CD4-positive, alpha-beta T cell treated with Interleukin-21 for 1 hour (primary cell): ENCODE measurements at regions not wholly inside any gene's neighbourhood (a gene's known extent, or its start where the extent isn't known, plus 50 kb on each side); places are given as distances from the start of the nearest gene placed in this dataset.

ENCODE experiments used
- DNase-seq: peaks from one replicate; pipeline ENCODE4 v3.0.0-alpha.2; 2020

DNA sequence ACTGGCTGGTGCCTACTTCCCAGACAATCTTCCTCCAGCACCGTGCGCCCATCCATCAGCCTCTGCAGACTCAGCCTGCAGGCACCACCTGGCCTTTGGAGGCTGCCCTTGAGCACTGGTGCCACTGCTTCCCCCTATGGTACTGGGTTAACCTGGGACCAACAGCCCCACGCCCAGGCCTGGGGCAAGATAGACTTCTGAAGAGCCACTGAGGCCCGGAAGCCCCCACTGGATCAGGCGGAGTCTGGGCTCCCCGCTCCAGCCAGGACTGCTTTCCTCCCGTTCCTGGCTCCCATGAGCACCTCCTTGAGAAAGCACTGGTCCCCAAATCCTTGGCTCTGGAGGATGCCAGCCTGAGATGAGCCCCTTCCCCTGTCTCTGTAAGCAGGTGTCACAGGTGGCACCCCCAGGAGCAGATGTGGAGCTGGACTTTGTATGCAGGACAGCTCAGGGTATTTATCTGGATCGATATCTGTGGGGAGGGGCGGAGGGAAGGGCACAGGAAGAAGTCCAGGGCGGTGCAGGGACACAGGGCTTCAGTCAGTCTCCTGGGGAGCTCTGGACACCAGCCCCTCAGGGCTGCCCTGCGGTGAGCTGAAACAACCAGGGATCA, 206.5 kb upstream of the PPP2R2D start:
- no peak for DNase-seq

GRCh38 chr10:131694781-131695495, 205.9 kb upstream of the PPP2R2D start:
- DNase-seq: no peak

DNA sequence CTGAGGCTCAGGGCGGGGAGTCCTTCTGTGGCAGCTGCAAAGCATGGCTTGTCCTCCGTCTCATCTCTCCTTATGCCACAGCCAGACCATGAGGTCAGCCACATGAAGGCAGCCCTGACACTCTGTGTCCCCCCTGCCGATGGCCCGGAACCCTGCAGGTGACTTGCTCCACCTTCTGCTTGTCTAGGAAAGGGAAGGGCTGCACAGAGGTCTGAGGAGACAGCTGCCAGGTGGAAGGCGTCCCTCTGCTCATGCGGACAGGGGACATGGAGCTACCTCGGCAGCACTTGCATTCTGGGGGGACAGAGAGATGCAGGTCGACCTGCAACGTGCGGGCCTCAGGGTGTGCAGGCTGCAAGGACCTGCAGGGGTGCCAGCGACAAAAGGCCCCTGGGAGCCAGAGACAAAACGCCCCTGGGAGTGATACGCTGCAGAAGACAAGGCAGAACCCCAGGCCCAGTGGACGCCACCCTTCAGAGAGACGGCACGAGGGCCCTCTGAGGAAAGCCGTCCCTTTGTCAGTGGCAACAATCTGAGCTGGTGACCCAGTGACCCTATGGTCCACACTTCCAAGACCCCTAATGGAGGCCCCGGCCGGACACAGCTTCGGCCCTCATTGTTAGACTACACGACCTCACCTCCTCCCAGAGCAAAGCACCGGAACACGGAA, 205.2 kb upstream of the PPP2R2D start:
- no peak for DNase-seq

DNA sequence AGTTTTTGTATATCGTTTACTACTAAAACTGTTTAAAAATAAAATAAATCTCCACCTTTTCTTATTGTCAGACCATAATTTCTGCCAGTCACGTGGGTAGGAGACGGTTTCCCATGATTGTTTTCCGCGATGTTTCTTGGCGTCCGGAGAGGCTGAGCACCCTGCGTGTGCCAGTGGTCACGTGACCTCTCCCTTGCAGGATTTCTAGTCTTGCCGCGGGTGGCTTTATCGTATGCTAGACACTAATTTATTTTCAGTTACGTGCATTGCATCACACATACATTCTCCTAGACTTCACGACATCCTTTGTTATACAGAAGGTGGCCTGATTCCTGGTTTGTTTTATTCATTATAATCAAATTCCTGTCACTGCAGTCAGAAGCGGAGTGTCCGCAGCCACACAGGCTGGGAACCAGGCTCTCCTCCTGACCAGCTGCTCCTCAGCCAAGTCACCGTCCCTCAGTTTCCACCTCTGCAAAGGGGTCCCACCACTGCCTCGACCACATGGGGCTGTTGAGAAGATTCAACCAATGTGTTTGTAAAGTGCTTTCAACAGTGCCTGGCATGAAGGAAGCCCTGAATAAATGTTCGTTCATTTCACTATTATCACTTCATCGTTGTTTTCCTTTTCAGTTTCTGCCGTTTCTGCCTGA, 203.2 kb upstream of the PPP2R2D start:
- no peak for DNase-seq

GRCh38 chr10:131698232-131698631, 202.6 kb upstream of the PPP2R2D start:
- DNase-seq: no peak

GRCh38 chr10:131698986-131699385, 201.8 kb upstream of the PPP2R2D start:
- no peak for DNase-seq

GRCh38 chr10:131700032-131700431, 200.8 kb upstream of the PPP2R2D start:
- DNase-seq: no peak

DNA sequence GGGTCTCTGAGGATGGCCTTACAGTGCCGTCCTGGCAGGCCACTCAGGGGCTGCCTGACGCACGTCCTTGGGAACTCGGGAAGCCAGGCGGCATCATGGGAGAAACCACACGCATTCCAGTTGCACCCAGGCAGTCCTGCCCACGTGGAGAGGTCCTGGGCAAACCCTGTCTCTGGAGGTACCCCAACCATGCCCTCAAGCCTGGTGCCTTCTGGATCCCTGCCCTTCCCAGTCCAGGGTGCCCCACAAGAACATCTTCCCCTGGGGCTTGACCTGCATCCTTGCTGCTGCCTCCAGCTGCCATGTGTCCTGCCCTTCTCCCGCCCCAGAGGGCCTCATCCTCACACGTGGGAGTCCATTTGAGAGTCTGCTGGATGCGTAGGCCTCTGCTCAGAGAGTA, 200.3 kb upstream of the PPP2R2D start:
- no peak for DNase-seq

- no peak for DNase-seq
These were observed 199.5 kb upstream of the PPP2R2D start for GRCh38 chr10:131701131-131701947.

DNA sequence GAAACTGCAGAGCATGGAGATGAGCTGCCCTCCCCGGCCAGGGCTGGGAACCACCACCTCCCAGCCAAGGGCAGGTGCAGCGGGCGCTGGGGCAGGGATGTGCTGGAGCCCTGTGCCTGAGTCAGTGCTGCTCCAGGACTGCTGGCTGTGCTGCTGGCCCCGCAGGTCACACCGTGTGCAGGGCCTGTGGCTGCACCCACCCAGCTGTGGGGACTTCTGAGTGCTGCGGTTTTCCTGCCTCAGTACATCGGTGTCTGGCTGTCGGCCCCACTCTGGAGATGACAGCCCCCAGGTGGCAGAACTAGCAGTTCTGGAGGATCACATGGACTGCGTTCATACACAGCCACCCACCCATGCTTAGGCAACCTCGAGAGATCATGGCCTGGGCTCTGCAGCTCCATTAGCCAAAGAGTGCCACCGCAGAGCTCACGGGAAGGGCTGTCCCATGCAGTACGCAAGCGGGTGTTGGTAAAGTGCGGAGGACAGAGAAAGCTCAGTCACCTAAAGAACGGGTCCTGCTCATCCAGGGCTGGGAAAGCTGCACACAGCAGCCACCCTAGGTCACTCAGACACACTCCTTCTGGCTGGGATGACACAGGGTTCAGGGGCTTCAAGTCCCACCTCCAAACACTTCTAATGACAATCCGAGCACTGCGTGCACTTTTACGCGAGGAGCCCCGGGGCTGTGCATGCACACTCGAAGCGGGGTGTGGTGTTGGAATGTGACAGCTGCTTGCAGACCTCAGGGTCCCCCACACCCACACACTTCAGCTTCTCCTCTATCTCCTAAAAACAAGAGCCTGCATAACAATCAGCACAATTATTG, 198.1 kb upstream of the PPP2R2D start:
- no peak for DNase-seq

- no peak for DNase-seq
These were observed 197.3 kb upstream of the PPP2R2D start for GRCh38 chr10:131703541-131703940.

DNA sequence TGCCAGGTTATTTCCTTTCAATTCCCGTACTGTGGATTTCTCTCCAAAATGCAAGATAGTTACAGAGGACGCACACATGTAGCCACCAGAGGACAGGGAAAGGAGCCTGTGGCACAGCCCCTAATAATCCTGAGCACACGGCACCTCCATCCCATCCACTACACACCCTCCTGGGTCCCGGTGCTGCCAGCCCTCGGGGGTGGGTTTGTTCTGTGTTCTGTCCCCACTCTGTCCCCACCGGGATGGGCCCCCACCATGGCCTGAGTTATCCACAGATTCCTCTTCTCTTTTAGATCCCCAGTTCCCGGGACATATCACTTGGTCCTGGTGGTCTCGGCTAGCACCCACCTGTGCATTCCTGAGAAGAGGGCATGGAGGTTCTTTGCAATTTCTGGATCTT, 196.9 kb upstream of the PPP2R2D start:
- DNase-seq: no peak

DNA sequence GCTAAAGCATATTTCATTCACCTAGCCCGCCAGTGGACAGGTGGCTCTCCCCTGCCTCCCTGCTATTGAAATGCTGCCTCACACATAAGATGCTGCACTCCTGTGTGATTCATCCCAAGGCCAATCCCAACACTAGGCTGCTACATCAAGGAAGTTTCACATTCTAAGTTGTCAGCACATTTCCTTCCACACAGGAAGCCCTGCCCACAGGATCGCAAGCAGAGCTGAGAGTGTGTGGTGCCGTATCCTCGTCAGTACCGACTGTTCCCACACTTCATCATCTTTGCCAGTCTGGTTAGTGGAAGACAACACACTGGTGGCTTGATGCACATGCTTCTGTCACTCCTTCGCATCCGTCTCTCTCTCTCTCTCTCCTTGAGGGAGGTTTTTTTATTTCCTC, 194.3 kb upstream of the PPP2R2D start:
- DNase-seq: no peak

- DNase-seq: no peak
These were observed 193.9 kb upstream of the PPP2R2D start for GRCh38 chr10:131706952-131707351.

DNA sequence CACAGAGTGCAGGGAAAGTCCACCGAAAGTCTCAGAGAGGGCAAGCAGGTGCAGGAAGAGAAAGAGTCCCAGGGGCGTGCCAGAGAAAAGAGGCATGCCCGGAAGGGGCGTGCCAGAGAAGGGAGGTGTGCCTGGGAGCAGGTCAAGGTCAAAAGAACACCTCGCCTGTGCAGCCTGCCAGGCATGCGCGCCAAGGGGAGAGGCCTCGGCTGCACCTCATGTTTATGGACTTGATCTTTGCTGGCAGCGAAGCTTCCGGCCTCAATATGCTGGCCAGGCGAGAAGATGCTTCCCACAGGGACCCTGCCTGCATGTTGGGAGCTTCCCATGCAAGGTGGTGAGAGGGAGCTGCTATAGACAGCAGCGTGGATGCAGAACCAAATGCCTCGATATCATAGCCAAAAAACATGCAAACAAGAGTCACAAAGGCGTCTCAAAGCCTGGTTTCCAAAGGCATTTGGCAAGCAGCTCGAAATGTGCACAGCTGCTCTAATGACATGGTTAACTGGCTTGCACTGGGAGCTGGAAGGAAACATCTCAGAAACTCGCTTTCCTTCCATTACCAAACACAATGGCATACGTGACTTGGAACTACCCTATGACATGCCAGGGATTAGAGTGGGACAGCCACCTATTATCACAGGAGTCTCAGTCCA, 192.5 kb upstream of the PPP2R2D start:
- DNase-seq: no peak

- no peak for DNase-seq
These were observed 190.5 kb upstream of the PPP2R2D start for GRCh38 chr10:131710142-131710861.

DNA sequence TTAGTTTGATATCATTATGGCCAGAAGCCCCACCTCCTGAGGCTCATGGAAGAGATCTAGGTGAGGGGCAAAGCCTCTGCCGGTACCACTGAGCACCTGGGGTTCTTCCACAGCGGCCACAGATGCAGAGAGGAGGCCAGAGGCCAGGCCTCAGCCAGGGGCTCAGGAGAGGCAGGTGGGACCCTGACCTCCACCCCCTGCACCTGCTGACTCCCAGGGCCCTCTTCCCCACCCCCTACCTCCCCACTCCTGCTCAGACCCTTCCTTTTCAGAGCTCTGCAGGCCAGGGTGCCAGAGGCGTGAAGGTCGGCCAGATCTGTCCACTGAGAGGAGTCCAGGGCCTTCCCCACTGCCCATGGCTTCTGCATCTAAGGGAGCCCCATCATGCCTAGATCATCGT, 178.7 kb upstream of the PPP2R2D start:
- no peak for DNase-seq

DNA sequence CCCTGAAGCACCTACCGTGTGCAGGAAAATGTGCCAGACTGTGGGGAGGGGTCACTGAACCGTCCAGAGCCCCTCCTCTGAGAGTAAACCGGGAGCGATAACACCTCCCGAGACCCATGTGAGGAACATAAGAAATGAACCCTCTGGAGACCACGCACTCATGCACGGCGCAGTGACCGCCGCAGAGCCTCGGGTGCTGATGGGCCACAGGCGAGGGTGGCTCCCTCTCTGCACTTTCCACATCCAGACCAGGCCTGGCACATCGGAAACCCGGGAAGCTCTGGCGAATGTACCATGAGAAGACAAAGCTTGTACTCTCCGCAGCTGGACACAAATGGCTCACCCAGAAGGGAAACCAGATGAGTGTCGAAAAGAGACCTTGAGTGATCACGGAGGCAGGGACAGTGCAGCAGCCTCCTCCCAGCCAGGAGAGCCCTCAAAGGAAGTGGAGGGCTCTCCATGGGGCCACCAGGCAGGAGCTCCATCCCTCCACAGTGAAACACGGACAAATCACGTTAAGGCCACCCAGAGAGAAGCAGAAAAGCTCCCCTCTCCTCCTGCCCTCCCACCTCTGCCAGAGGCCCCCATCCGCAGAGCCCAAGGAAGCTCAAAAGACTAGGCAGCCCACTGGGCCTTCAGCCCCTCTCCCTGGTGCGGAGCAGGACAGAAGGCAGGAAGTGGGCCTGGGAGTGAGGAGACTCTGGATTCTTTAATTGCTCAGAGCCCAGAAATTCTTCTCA, 178.1 kb upstream of the PPP2R2D start:
- no peak for DNase-seq

DNA sequence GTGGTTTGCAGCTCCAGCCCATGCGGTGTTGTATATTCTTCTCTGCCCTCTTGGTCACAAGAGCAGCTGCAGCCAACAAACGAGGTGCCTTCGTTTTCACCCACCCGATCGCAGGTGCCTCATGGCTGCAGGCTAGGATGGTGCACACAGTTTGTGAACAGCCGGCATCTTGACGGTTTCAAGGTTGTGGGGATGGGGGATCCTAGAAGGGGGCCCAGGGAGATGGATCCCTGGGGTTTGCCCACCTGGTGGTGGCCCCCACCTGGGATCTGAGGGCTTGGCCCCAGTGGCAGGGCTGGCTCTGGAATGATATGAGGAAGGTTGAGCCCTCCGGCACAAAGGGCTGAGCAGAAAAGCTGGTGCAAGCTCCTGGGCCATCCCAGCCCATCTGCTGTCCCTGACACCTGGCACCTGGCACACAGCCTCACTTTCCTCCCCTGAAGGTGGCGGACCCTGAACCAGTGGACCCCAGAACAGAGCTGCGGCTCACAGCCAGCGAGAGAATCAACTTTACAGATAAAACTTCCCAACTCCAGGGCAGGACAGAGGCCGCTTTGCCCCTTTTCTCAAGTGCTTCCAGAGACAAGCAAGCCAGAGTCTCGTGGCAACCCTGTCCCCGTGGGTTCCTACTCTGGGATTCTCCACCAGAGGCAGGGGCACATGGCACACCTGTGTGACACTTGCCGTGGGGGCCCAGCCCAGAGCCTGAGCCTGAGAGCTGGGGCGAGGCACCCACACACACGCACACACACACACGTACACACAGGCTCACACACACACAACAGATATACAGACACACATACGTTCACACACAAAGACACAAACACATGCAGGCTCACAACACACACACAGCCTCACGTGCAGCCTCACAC, 177.3 kb upstream of the PPP2R2D start:
- DNase-seq: no peak
